Left lung (tissue), 4 donors: ENCODE measurements at regions not wholly inside any gene's neighbourhood (a gene's known extent, or its start where the extent isn't known, plus 50 kb on each side); places are given as distances from the start of the nearest gene placed in this dataset.

ENCODE experiments used
- ATAC-seq: fragments of 200-7000 bp; cut with Tn5 transposase; one replicate; pipeline ENCODE4 v1.9.1; 2020; ENCODE audit warnings: moderate library complexity
- DNase-seq, 4 donors: peaks; one replicate each; pipeline ENCODE4 v3.0.0-alpha.2; 2013 to 2020
- H3K27ac ChIP-seq, 2 donors: fragments of 200-600 bp; sonication (generic) in 1 of 2; one replicate each; pipeline versions ENCODE4 v1.5.0 to v1.8.0; 2020 to 2021
- H3K27me3 ChIP-seq, 2 donors: fragments of 200-600 bp; sonication (generic) in 1 of 2; one replicate each; pipeline versions ENCODE4 v1.5.0 to v1.8.0; 2020 to 2021
- H3K36me3 ChIP-seq, 2 donors: fragments of 200-600 bp; sonication (generic) in 1 of 2; one replicate each; pipeline versions ENCODE4 v1.5.0 to v1.8.0; 2020 to 2021
- H3K4me1 ChIP-seq, 2 donors: fragments of 200-600 bp; one replicate each; pipeline ENCODE4 v1.8.0; 2021
- H3K4me3 ChIP-seq, 2 donors: fragments of 200-600 bp; sonication (generic) in 1 of 2; one replicate each; pipeline versions ENCODE4 v1.5.0 to v1.8.0; 2020 to 2021; ENCODE audit warnings: mild to moderate bottlenecking in 1 of 2
- H3K9me3 ChIP-seq, 2 donors: fragments of 200-600 bp; sonication (generic) in 1 of 2; one replicate each; pipeline versions ENCODE4 v1.5.0 to v1.8.0; 2020 to 2021
- intact Hi-C, 2 donors: fragments of 100-400 bp; cut with DNase I; formaldehyde crosslinking; loops; one replicate each; pipeline versions ENCODE4 v1.11.2 to v1.14.2; 2022
- TF ChIP-seq, protein P1 (sequence below), 2 donors: fragments of 200-600 bp; sonication (generic) in 1 of 2; IDR thresholded peaks; one replicate each; pipeline versions ENCODE4 v1.5.0 to v1.8.0; 2021; ENCODE audit warnings: antibody characterized with exemption in 2 of 2
- donor health status: DM: no; HTN: yes; CAD: no.
- donor health status: DM: no; HTN: no; CAD: no.

DNA sequence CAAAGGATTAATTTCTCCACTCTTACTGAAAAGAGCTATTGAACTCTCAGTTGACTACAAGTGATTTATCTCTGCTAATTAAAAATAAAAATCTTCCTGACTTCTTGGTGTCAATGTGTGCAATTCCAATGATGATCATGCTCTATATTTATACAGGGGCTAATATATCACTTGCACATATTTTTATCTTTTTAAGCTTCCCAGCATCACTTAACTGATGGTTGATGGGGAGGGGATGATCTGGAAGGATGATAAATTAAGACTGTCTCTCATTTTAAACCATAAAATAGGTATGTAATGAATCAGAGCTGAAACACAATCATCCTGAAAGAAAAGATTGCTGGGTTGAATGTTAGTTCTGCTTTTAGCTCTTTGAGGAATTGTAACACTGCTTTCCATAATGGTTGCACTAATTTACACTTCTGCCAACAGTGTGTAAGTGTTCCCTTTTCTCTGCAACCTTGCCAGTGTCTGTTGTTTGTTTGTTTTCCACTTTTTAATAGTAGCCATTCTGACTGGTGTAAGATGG, 169.6 kb upstream of the ECI2 start:
- Histone ChIP-seq H3K27ac (no peak overlapping the region), H3K27me3 (no peaks in the 10 kb centered on the region), H3K4me3 (no peak overlapping the region), H3K4me1 (no peaks in the 10 kb centered on the region), H3K9me3 (no peaks in the 10 kb centered on the region), H3K36me3 (no peaks in the 10 kb centered on the region)
- TF ChIP-seq, protein P1, sequence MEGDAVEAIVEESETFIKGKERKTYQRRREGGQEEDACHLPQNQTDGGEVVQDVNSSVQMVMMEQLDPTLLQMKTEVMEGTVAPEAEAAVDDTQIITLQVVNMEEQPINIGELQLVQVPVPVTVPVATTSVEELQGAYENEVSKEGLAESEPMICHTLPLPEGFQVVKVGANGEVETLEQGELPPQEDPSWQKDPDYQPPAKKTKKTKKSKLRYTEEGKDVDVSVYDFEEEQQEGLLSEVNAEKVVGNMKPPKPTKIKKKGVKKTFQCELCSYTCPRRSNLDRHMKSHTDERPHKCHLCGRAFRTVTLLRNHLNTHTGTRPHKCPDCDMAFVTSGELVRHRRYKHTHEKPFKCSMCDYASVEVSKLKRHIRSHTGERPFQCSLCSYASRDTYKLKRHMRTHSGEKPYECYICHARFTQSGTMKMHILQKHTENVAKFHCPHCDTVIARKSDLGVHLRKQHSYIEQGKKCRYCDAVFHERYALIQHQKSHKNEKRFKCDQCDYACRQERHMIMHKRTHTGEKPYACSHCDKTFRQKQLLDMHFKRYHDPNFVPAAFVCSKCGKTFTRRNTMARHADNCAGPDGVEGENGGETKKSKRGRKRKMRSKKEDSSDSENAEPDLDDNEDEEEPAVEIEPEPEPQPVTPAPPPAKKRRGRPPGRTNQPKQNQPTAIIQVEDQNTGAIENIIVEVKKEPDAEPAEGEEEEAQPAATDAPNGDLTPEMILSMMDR (IDR thresholded peaks at IDR 0.05) = no peak
- intact Hi-C loops = no loop called here
- no peak for DNase-seq
- ATAC-seq = no peak

DNA sequence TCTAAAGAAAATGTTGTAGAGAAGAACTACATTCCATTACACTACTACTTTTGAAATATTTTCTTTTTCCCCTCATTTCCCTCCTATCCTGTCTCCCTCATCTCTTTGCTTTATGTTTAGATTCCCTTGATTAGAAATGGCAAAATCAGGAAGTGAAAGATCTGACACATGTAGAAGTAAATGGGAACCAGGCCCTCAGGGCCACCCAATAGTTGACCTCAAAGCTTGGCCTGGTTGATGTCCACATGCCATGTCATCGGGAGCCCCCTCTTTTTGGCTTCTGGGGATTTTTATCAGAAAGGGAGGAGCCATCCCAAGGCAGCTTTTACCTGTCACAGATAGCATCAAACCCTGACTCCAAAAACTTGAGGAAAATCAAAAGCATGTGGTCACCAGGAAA, 168.3 kb upstream of the ECI2 start:
- TF ChIP-seq, protein P1 (IDR thresholded peaks at IDR 0.05) = no peak
- Histone ChIP-seq H3K36me3 (no peaks in the 10 kb centered on the region), H3K27ac (no peak overlapping the region), H3K27me3 (no peaks in the 10 kb centered on the region), H3K9me3 (no peaks in the 10 kb centered on the region), H3K4me3 (no peak overlapping the region), H3K4me1 (no peaks in the 10 kb centered on the region)
- DNase-seq = no peak
- ATAC-seq = no peak
- intact Hi-C loops = no loop called here

DNA sequence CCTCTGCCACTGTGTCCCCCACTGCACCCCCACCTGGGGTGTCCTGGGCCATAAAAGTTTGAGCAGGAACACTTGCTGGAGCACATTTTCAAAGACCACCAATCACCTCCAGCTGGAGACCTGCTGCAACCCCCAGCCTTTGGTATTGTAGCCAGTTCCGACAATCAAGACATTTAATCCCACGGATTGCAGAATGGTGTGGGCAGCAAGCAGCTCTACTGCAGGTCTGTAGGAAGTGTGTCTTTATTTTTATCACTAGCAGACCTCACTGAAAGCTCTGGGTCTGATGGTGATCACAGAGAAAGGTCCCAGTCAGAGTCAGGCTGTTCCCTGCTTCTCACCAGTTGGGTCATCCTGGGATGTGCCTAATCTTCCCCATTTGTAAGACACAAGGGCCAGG, 167.1 kb upstream of the ECI2 start:
- DNase-seq = no peak
- no peak for ATAC-seq
- intact Hi-C loops = no loop called here

DNA sequence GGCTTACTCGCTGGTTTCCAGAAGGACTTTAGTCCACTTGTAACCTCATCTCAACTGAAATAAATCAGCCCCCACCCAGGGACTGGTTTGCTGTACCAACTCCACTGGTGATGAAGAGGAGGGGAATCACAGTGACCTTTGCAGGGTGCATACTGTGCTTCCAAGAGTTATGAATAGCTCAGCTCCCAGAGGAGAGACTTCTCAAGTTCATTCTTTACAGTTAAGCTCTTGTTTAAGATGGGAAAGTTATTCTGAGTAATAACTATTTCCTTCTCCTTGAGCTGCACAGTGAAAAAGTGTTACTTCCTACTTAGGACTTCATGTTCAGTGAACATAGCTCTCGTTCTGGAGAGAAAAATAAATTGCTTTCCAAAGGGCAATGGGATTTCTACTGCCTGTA, 166.5 kb upstream of the ECI2 start:
- TF ChIP-seq, protein P1 (IDR thresholded peaks at IDR 0.05) = no peak
- Histone ChIP-seq H3K4me1 (no peaks in the 10 kb centered on the region), H3K27me3 (no peaks in the 10 kb centered on the region), H3K36me3 (no peaks in the 10 kb centered on the region), H3K4me3 (no peak overlapping the region), H3K9me3 (no peaks in the 10 kb centered on the region), H3K27ac (no peak overlapping the region)
- DNase-seq (no peak), ATAC-seq (no peak)
- intact Hi-C loops = no loop called here

More for the DNA sequence above, 167.1 kb upstream of the ECI2 start:
- TF ChIP-seq, protein P1 (IDR thresholded peaks at IDR 0.05) = no peak
- H3K27ac ChIP-seq = no peak overlapping the region
- no peaks in the 10 kb centered on the region for H3K4me1 ChIP-seq
- no peaks in the 10 kb centered on the region for H3K36me3 ChIP-seq
- no peaks in the 10 kb centered on the region for H3K27me3 ChIP-seq
- no peak overlapping the region for H3K4me3 ChIP-seq
- H3K9me3 ChIP-seq = no peaks in the 10 kb centered on the region

DNA sequence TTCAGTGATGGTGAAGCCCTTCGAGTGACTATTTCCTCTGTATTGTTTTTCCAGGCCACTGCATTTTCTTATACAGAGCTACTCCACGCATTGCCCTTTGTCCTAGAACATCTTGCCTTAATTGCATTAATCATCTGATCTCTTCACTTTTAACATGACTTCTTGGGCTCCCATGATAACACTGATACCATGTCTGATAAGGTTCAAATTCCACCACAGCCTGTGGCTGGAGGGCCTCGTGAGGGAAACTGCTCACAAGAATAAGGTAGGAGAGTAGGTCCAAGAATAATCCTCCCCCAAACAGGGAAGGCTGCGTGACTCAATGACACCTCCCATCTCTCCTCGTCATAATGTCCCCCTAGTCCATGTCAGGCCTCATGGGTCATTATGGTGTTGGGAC, 165.5 kb upstream of the ECI2 start:
- Histone ChIP-seq H3K27me3 (no peaks in the 10 kb centered on the region), H3K9me3 (no peaks in the 10 kb centered on the region), H3K27ac (no peak overlapping the region), H3K4me3 (no peak overlapping the region), H3K36me3 (no peaks in the 10 kb centered on the region), H3K4me1 (no peaks in the 10 kb centered on the region)
- DNase-seq = no peak
- intact Hi-C loops = no loop called here
- TF ChIP-seq, protein P1 (IDR thresholded peaks at IDR 0.05) = no peak
- no peak for ATAC-seq
